NB4 (cell line): ENCODE measurements at regions not wholly inside any gene's neighbourhood (a gene's known extent, or its start where the extent isn't known, plus 50 kb on each side); places are given as distances from the start of the nearest gene placed in this dataset.

ENCODE experiments used
- DNase-seq: peaks from one replicate; pipeline ENCODE4 v3.0.0; 2010; ENCODE audit warnings: low read depth
- H3K4me3 ChIP-seq: one replicate; pipeline ENCODE4 v1.5.1; 2011; ENCODE audit warnings: mild to moderate bottlenecking, low read depth, low read length, moderate library complexity
- CTCF ChIP-seq: IDR thresholded peaks from one replicate; pipeline ENCODE4 v1.5.1; 2012; ENCODE audit warnings: low read depth, low read length
- MAX ChIP-seq: IDR thresholded peaks from 2 replicates; pipeline ENCODE4 v1.6.1; 2011; ENCODE audit warnings: low read depth, low read length
- MYC ChIP-seq: IDR thresholded peaks from 2 replicates; pipeline ENCODE4 v1.6.1; 2011; ENCODE audit warnings: low read depth, low read length
- POLR2A ChIP-seq: IDR thresholded peaks from 2 replicates; pipeline ENCODE4 v1.6.1; 2011; ENCODE audit warnings: mild to moderate bottlenecking; ENCODE audit not compliant: insufficient read length; ENCODE audit errors: extremely low read depth

DNA sequence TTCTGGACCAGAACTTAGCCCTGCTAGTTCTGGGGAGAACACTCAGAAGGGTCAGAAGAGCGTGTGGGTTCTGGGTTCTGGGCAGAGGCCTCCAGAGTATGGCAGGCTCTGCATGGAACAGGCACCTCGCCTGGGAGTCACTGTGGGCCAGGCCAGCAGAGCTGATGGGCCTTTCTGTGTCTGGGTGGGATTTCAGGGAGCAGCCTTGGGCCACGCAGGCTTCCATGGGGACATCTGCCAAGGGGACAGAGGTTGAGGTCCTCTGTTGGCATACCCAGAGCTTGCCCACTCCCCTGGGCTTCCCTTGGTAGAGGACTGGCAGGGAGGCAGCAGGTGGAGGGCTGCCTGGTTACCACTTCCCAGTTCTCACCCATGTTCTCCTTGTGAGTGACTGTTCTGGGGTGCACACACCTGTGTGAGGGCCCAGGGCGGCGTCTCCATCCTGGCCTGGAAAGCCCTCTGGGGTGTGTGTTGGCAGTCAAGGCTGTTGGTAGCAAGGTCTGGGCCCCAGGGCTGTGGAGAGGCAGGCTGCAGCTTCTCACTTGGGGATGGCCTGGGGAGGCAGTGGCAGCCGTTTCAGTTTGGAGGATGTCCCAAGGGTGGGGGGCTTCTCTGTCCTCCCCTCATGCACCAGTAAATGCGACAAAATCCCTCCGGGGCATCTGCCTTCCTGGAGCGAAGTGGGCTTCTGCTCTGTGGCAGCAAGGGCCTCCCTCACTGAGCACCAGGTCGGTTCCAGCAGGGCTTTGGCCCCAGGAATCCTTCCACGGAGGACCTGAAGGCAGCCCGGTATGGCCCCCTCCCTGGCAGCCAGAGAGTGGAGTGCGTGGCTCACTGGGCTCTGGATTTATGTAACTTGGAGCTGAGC lies 74.6 kb upstream of the HDAC4 start:
- no peak for TF ChIP-seq POLR2A
- TF ChIP-seq MYC, result no peak
- no peak for TF ChIP-seq MAX
- TF ChIP-seq CTCF, result no peak
- DNase-seq, result no peak
- H3K4me3 ChIP-seq, result no peak overlapping the region

GRCh38 chr2:239473211-239473805 lies 72.5 kb upstream of the HDAC4 start:
- DNase-seq, result no peak
- no peak overlapping the region for H3K4me3 ChIP-seq
- TF ChIP-seq CTCF, result no peak
- TF ChIP-seq MAX, result no peak
- no peak for TF ChIP-seq POLR2A
- TF ChIP-seq MYC, result no peak

- TF ChIP-seq CTCF, result no peak
- H3K4me3 ChIP-seq, result no peak overlapping the region
- DNase-seq, result no peak
Observed at GRCh38 chr2:239472235-239472775, 71.5 kb upstream of the HDAC4 start.

DNA sequence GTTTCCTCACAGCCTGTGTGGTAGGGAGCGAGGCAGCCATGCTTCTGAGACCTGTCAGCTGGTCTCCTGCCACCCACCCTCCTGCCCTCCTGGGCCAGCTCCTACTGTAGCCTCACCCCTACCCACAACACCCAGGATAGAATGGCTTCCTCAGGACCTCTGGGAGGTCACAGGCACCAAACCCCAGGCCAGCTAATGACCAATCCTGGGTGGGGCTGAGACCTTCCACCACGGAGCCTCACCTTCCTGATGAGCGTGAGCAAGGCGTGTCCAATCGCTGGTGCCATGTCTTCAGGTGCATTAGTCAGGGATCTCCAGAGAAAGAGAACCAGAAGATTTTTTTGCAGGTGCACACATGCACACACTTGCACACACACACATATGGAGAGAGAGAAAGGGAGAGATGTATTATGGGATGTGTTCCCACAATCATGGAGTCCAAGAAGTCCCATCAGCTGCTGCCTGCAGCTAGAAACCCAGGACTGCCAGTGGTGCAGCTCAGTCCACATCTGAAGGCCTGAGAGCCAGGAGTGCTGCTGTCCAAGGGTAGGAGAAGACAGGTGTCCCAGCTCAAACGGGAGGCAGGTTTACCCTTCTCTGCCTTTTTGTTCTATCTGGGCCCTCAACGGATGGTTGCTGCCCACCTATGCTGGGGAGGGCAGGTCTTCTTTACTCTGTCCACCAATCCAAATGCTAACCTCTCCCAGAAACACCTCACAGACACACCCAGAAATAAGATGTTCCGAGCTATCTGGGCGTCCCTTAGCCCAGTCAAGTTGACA lies 70.4 kb upstream of the HDAC4 start:
- TF ChIP-seq MYC, result no peak
- TF ChIP-seq CTCF, result no peak
- TF ChIP-seq POLR2A, result no peak
- no peak for TF ChIP-seq MAX
- DNase-seq, result no peak
- H3K4me3 ChIP-seq, result no peak overlapping the region

DNA sequence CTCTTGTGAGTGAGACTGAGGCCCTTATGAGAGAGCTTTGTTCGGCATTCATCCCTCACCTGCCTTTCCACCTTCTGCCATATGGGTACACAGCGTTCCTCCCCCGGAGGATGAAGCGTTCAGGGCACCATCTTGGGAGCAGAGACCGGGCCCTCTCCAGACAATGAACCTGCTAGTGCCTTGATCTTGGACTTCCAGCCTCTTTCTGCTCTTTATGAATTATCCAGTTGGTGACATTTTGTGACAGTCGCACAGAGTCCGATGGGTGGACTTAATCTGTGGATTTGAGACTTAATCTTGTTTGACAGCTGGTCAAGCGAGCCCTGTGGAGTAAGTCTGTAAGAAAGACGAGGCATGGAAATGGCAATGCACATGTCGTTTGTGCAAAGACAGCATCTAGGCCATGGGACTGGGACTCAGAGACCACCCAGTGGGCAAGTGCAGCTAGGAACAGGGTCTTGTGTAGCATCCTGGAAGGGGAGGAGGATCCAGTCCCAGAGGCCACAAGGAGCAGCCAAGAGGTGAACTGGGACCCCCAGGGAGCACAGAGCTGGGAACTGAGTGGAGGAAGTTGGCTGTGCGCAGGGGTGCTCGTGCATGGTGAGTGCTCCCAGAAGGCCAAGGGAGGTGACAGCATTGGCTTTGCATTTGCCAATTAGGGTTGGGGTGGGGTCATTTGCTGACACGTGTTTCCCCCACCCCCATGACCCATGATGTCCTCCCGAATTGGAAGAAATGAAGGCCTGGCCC lies 69.5 kb upstream of the HDAC4 start:
- no peak overlapping the region for H3K4me3 ChIP-seq
- TF ChIP-seq CTCF, result no peak
- TF ChIP-seq MAX, result no peak
- no peak for TF ChIP-seq MYC
- TF ChIP-seq POLR2A, result no peak
- DNase-seq, result no peak
